ENCODE measurements at regions not wholly inside any gene's neighbourhood (a gene's known extent, or its start where the extent isn't known, plus 50 kb on each side); places are given as distances from the start of the nearest gene placed in this dataset.
A peak's percentile ranks its signal among the peaks of the same experiment; 100 is the strongest.

- H3K27ac ChIP-seq (ENCODE audit: low read depth, low read length), result no peak overlapping the region
- no peaks in the 10 kb centered on the region for H3K9me3 ChIP-seq (ENCODE audit: control insufficient read depth, insufficient read depth, low read length)
- H3K4me3 ChIP-seq (ENCODE audit: low read depth, low read length), result no peak overlapping the region
- POLR2A ChIA-PET, result no interaction called here
- no peak for DNase-seq (ENCODE audit: low read depth, low spot score)
- no peaks in the 10 kb centered on the region for H3K27me3 ChIP-seq (ENCODE audit: control insufficient read depth, insufficient read depth, low read length)
- CTCF ChIA-PET, result no interaction called here
- TF ChIP-seq CTCF (IDR thresholded peaks at IDR 0.05; ENCODE audit: low read depth, low read length), result no peak
These were observed 529.9 kb downstream of the XPNPEP1 start for GRCh38 chr10:109393425-109393824.

- H3K27me3 ChIP-seq (ENCODE audit: control insufficient read depth, insufficient read depth, low read length), result no peaks in the 10 kb centered on the region
- POLR2A ChIA-PET, result no interaction called here
- no peaks in the 10 kb centered on the region for H3K9me3 ChIP-seq (ENCODE audit: control insufficient read depth, insufficient read depth, low read length)
- DNase-seq (ENCODE audit: low read depth, low spot score), result no peak
- H3K4me3 ChIP-seq (ENCODE audit: low read depth, low read length), result no peak overlapping the region
- CTCF ChIA-PET, result no interaction called here
- TF ChIP-seq CTCF (IDR thresholded peaks at IDR 0.05; ENCODE audit: low read depth, low read length), result no peak
- H3K27ac ChIP-seq (ENCODE audit: low read depth, low read length), result no peak overlapping the region
These were observed 536.4 kb downstream of the XPNPEP1 start for GRCh38 chr10:109386921-109387320.

- POLR2A ChIA-PET, result no interaction called here
- CTCF ChIA-PET, result no interaction called here
These were observed 537.2 kb downstream of the XPNPEP1 start for GRCh38 chr10:109386101-109386500.

GRCh38 chr10:109379186-109379585 lies 544.1 kb downstream of the XPNPEP1 start:
- H3K9me3 ChIP-seq (ENCODE audit: control insufficient read depth, insufficient read depth, low read length), result no peaks in the 10 kb centered on the region
- CTCF ChIA-PET, result no interaction called here
- no peak for TF ChIP-seq CTCF (IDR thresholded peaks at IDR 0.05; ENCODE audit: low read depth, low read length)
- POLR2A ChIA-PET, result no interaction called here
- no peak overlapping the region for H3K27ac ChIP-seq (ENCODE audit: low read depth, low read length)
- no peaks in the 10 kb centered on the region for H3K27me3 ChIP-seq (ENCODE audit: control insufficient read depth, insufficient read depth, low read length)
- no peak for DNase-seq (ENCODE audit: low read depth, low spot score)
- no peak overlapping the region for H3K4me3 ChIP-seq (ENCODE audit: low read depth, low read length)

More at GRCh38 chr10:109386101-109386500, 537.2 kb downstream of the XPNPEP1 start:
- no peak for DNase-seq (ENCODE audit: low read depth, low spot score)
- TF ChIP-seq CTCF (IDR thresholded peaks at IDR 0.05; ENCODE audit: low read depth, low read length), result no peak
- Histone ChIP-seq H3K27me3 (ENCODE audit: control insufficient read depth, insufficient read depth, low read length) (no peaks in the 10 kb centered on the region), H3K4me3 (ENCODE audit: low read depth, low read length) (no peak overlapping the region), H3K27ac (ENCODE audit: low read depth, low read length) (no peak overlapping the region), H3K9me3 (ENCODE audit: control insufficient read depth, insufficient read depth, low read length) (no peaks in the 10 kb centered on the region)

GRCh38 chr10:109374215-109374614 lies 549.1 kb downstream of the XPNPEP1 start:
- Histone ChIP-seq H3K27ac (ENCODE audit: low read depth, low read length) (no peak overlapping the region), H3K27me3 (ENCODE audit: control insufficient read depth, insufficient read depth, low read length) (no peaks in the 10 kb centered on the region), H3K4me3 (ENCODE audit: low read depth, low read length) (no peak overlapping the region), H3K9me3 (ENCODE audit: control insufficient read depth, insufficient read depth, low read length) (no peaks in the 10 kb centered on the region)
- no peak for TF ChIP-seq CTCF (IDR thresholded peaks at IDR 0.05; ENCODE audit: low read depth, low read length)
- DNase-seq (ENCODE audit: low read depth, low spot score), result peak; percentile 3
- CTCF ChIA-PET, result no interaction called here
- POLR2A ChIA-PET, result no interaction called here
